D341Med (cell line): ENCODE measurements at regions not wholly inside any gene's neighbourhood (a gene's known extent, or its start where the extent isn't known, plus 50 kb on each side); places are given as distances from the start of the nearest gene placed in this dataset.
"Not testable (repeated sequence)": the region's sequence is repeated elsewhere in the genome, so short reads cannot be mapped to it uniquely, and the experiment has no call there.

ENCODE experiments used
- DNase-seq: peaks from one replicate; pipeline ENCODE4 v3.0.0; 2012; ENCODE audit warnings: low spot score

- no peak for DNase-seq
These were observed 750.4 kb downstream of the TENT5A start for GRCh38 chr6:81002126-81002525.

GRCh38 chr6:80991316-80991715, 761.2 kb downstream of the TENT5A start:
- no peak for DNase-seq

GRCh38 chr6:80988892-80989291, 763.6 kb downstream of the TENT5A start:
- DNase-seq: no peak

- DNase-seq: no peak
These were observed 764.2 kb downstream of the TENT5A start for GRCh38 chr6:80988286-80988685.

GRCh38 chr6:80981226-80981625, 771.3 kb downstream of the TENT5A start:
- not testable (repeated sequence) for DNase-seq

- no peak for DNase-seq
These were observed 776.1 kb downstream of the TENT5A start for GRCh38 chr6:80976336-80976735.

GRCh38 chr6:80974579-80974978, 777.9 kb downstream of the TENT5A start:
- no peak for DNase-seq

GRCh38 chr6:80969439-80969838, 783.0 kb downstream of the TENT5A start:
- no peak for DNase-seq

GRCh38 chr6:80967609-80968008, 784.9 kb downstream of the TENT5A start:
- no peak for DNase-seq

GRCh38 chr6:80962382-80962781, 790.1 kb downstream of the TENT5A start:
- DNase-seq: no peak

- no peak for DNase-seq
These were observed 791.3 kb downstream of the TENT5A start for GRCh38 chr6:80961166-80961565.

GRCh38 chr6:80959034-80959433, 793.4 kb downstream of the TENT5A start:
- no peak for DNase-seq

- DNase-seq: no peak
These were observed 795.6 kb downstream of the TENT5A start for GRCh38 chr6:80956898-80957297.

- DNase-seq: not testable (repeated sequence)
These were observed 800.0 kb downstream of the TENT5A start for GRCh38 chr6:80952479-80952878.

- no peak for DNase-seq
These were observed 806.1 kb downstream of the TENT5A start for GRCh38 chr6:80946402-80946801.

GRCh38 chr6:80942911-80943310, 809.6 kb downstream of the TENT5A start:
- DNase-seq: no peak

- no peak for DNase-seq
These were observed 811.5 kb downstream of the TENT5A start for GRCh38 chr6:80940976-80941375.

- DNase-seq: no peak
These were observed 811.9 kb downstream of the TENT5A start for GRCh38 chr6:80940571-80940970.

- DNase-seq: no peak
These were observed 812.6 kb downstream of the TENT5A start for GRCh38 chr6:80939898-80940297.

- no peak for DNase-seq
These were observed 813.0 kb downstream of the TENT5A start for GRCh38 chr6:80939480-80939879.

GRCh38 chr6:80938131-80938530, 814.4 kb downstream of the TENT5A start:
- no peak for DNase-seq

- DNase-seq: no peak
These were observed 820.1 kb downstream of the TENT5A start for GRCh38 chr6:80932359-80932758.

GRCh38 chr6:80930376-80930775, 822.1 kb downstream of the TENT5A start:
- no peak for DNase-seq

- DNase-seq: no peak
These were observed 817.3 kb downstream of the BCKDHB start for GRCh38 chr6:80923816-80924215.

GRCh38 chr6:80922916-80923455, 816.5 kb downstream of the BCKDHB start:
- DNase-seq: no peak
